RWPE1 (cell line): ENCODE measurements at regions not wholly inside any gene's neighbourhood (a gene's known extent, or its start where the extent isn't known, plus 50 kb on each side); places are given as distances from the start of the nearest gene placed in this dataset.

Experiments
- CTCF ChIA-PET: fragments of 350-600 bp; sonication (Branson Sonifier 250); formaldehyde crosslinking; extraction: SDS; loops from one replicate; lab custom pipeline; 2021; lab: Yijun Ruan, JAX
- POLR2A ChIA-PET: fragments of 400-600 bp; formaldehyde crosslinking; extraction: SDS; loops from one replicate; lab custom pipeline; 2020; ENCODE audit warnings: antibody characterized with exemption; ENCODE audit not compliant: low non-redundant PET; lab: Yijun Ruan, JAX
- DNase-seq: peaks from one replicate; pipeline ENCODE4 v3.0.0; 2012; ENCODE audit warnings: low spot score
- H3K27ac ChIP-seq: fragments of 450-650 bp; 2 replicates; pipeline ENCODE4 v1.5.1; 2017
- CTCF ChIP-seq: fragments of 450-650 bp; conservative IDR thresholded peaks from 2 replicates; pipeline ENCODE4 v1.5.1; 2017; ENCODE audit warnings: low read depth, mild to moderate bottlenecking

- no peak overlapping the region for H3K27ac ChIP-seq
- CTCF ChIA-PET = no interaction called here
- no peak for DNase-seq
- no peak for TF ChIP-seq CTCF
- POLR2A ChIA-PET = no interaction called here
Measured at GRCh38 chr5:166709691-166710090, 1581.8 kb upstream of the WWC1 start.

GRCh38 chr5:166710271-166710670 lies 1581.2 kb upstream of the WWC1 start:
- peak; percentile 8 for DNase-seq
- TF ChIP-seq CTCF = no peak
- POLR2A ChIA-PET = no interaction called here
- CTCF ChIA-PET = interaction anchor here (0.6 kb wide), 1 partner anchor 155 kb away, joined by 3 read pairs; no protein-coding TSS in a partner anchor
- H3K27ac ChIP-seq = no peak overlapping the region

- POLR2A ChIA-PET = no interaction called here
- CTCF ChIA-PET = interaction anchor here (0.6 kb wide), 1 partner anchor 112 kb away, joined by 3 read pairs; no protein-coding TSS in a partner anchor
- no peak for DNase-seq
- no peak overlapping the region for H3K27ac ChIP-seq
- TF ChIP-seq CTCF = no peak
Measured at GRCh38 chr5:166712447-166713185, 1578.8 kb upstream of the WWC1 start.

- ChIA-PET POLR2A (no interaction called here), CTCF (no interaction called here)
- DNase-seq = no peak
- no peak overlapping the region for H3K27ac ChIP-seq
- no peak for TF ChIP-seq CTCF
Measured at GRCh38 chr5:166713295-166713694, 1578.2 kb upstream of the WWC1 start.

- ChIA-PET POLR2A (no interaction called here), CTCF (no interaction called here)
- H3K27ac ChIP-seq = no peak overlapping the region
- DNase-seq = no peak
- no peak for TF ChIP-seq CTCF
Measured at GRCh38 chr5:166716856-166717492, 1574.5 kb upstream of the WWC1 start.

- no peak for TF ChIP-seq CTCF
- POLR2A ChIA-PET = no interaction called here
- peak; percentile 12 for DNase-seq
- no peak overlapping the region for H3K27ac ChIP-seq
- CTCF ChIA-PET = no interaction called here
Measured at GRCh38 chr5:166719991-166720390, 1571.5 kb upstream of the WWC1 start.
